NB4 (cell line): ENCODE measurements at regions not wholly inside any gene's neighbourhood (a gene's known extent, or its start where the extent isn't known, plus 50 kb on each side); places are given as distances from the start of the nearest gene placed in this dataset.

Experiments
- DNase-seq: peaks from one replicate; pipeline ENCODE4 v3.0.0; 2010; ENCODE audit warnings: low read depth
- H3K4me3 ChIP-seq: one replicate; pipeline ENCODE4 v1.5.1; 2011; ENCODE audit warnings: mild to moderate bottlenecking, low read depth, low read length, moderate library complexity
- MYC ChIP-seq: IDR thresholded peaks from 2 replicates; pipeline ENCODE4 v1.6.1; 2011; ENCODE audit warnings: low read depth, low read length
- POLR2A ChIP-seq: IDR thresholded peaks from 2 replicates; pipeline ENCODE4 v1.6.1; 2011; ENCODE audit warnings: mild to moderate bottlenecking; ENCODE audit not compliant: insufficient read length; ENCODE audit errors: extremely low read depth
- TF ChIP-seq, protein P1 (sequence below): IDR thresholded peaks from one replicate; pipeline ENCODE4 v1.5.1; 2012; ENCODE audit warnings: low read depth, low read length
- TF ChIP-seq, protein P2 (sequence below): IDR thresholded peaks from 2 replicates; pipeline ENCODE4 v1.6.1; 2011; ENCODE audit warnings: low read depth, low read length

DNA sequence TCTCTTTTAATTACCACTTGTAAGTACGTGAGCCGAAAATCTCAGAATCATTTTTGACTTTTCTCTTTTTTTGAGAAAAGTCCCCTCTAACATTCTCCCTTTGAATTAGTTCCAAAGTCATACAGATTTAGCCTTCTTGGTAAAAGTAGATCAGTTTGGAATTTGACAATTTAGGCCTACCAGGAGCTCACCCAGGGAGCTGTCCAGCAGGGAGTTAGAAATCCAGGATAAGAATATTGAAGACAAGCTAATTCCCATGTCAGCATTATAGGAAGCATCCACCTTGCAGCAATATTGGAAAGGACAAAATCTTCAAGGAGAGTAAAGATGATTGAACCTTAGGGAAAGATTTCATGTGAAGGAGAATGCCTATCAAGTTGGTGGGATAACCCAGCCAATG is 352.2 kb upstream of the CPEB2 start:
- no peak overlapping the region for H3K4me3 ChIP-seq
- DNase-seq, result no peak
- TF ChIP-seq MYC (no peak), POLR2A (no peak)
- TF ChIP-seq, protein P1, sequence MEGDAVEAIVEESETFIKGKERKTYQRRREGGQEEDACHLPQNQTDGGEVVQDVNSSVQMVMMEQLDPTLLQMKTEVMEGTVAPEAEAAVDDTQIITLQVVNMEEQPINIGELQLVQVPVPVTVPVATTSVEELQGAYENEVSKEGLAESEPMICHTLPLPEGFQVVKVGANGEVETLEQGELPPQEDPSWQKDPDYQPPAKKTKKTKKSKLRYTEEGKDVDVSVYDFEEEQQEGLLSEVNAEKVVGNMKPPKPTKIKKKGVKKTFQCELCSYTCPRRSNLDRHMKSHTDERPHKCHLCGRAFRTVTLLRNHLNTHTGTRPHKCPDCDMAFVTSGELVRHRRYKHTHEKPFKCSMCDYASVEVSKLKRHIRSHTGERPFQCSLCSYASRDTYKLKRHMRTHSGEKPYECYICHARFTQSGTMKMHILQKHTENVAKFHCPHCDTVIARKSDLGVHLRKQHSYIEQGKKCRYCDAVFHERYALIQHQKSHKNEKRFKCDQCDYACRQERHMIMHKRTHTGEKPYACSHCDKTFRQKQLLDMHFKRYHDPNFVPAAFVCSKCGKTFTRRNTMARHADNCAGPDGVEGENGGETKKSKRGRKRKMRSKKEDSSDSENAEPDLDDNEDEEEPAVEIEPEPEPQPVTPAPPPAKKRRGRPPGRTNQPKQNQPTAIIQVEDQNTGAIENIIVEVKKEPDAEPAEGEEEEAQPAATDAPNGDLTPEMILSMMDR, result no peak
- TF ChIP-seq, protein P2, sequence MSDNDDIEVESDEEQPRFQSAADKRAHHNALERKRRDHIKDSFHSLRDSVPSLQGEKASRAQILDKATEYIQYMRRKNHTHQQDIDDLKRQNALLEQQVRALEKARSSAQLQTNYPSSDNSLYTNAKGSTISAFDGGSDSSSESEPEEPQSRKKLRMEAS, result no peak

DNA sequence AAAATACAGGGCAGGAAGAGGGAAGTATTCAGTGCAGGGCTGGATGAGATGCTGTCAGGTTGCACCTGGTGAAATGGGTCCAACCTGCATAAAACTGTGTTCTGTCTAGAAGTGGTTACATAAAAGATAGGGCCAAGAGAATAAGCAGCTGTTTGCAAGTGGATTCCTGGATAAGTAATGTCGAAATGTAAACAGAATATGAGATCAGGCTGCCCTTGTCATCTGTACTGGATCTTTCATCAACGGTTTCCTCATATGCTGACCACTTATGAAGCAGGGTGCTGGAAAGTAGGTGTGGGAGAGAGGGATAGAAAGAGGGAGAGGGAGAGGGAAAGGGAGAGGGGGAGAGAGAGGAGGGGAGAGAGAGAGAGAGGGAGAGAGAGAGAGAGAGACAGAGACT is 349.8 kb upstream of the CPEB2 start:
- no peak for DNase-seq
- H3K4me3 ChIP-seq, result no peak overlapping the region
- TF ChIP-seq MYC, result no peak
- TF ChIP-seq, protein P2, result no peak
- TF ChIP-seq, protein P1, result no peak
- TF ChIP-seq POLR2A, result no peak

GRCh38 chr4:14653338-14653737 is 348.9 kb upstream of the CPEB2 start:
- no peak overlapping the region for H3K4me3 ChIP-seq
- DNase-seq, result no peak
- no peak for TF ChIP-seq POLR2A
- TF ChIP-seq, protein P1, result no peak
- TF ChIP-seq, protein P2, result no peak
- no peak for TF ChIP-seq MYC

GRCh38 chr4:14659286-14659685 is 343.0 kb upstream of the CPEB2 start:
- TF ChIP-seq, protein P1, result no peak
- TF ChIP-seq MYC (no peak), POLR2A (no peak)
- TF ChIP-seq, protein P2, result no peak
- H3K4me3 ChIP-seq, result no peak overlapping the region
- DNase-seq, result no peak

GRCh38 chr4:14667624-14668151 is 334.6 kb upstream of the CPEB2 start:
- TF ChIP-seq, protein P1, result no peak
- TF ChIP-seq, protein P2, result no peak
- TF ChIP-seq MYC (no peak), POLR2A (no peak)
- DNase-seq, result no peak
- no peak overlapping the region for H3K4me3 ChIP-seq
